GM23338 (cell line): ENCODE measurements at regions not wholly inside any gene's neighbourhood (a gene's known extent, or its start where the extent isn't known, plus 50 kb on each side); places are given as distances from the start of the nearest gene placed in this dataset.

Experiments used
- CREB1 ChIP-seq: fragments of 250-450 bp; sonication (Bioruptor Pico); IDR thresholded peaks from 2 replicates; pipeline ENCODE4 v1.5.0; 2020; ENCODE audit warnings: low read depth, mild to moderate bottlenecking, moderate library complexity
- CTCF ChIP-seq, 2 experiments: fragments of 200-600 bp in 1 of 2; sonication (generic) in 1 of 2; conservative IDR thresholded peaks; 2 replicates each; pipeline versions ENCODE4 v1.5.1 to v1.6.1; 2016 to 2017; ENCODE audit warnings: antibody characterized with exemption in 2 of 2, low read depth in 2 of 2, mild to moderate bottlenecking in 2 of 2, moderate library complexity in 1 of 2
- EZH2 ChIP-seq: fragments of 200-600 bp; sonication (generic); IDR thresholded peaks from one replicate; pipeline ENCODE4 v1.8.0; 2017; ENCODE audit warnings: antibody characterized with exemption, mild to moderate bottlenecking, low read depth; ENCODE audit not compliant: unreplicated experiment
- EZH2phosphoT487 ChIP-seq: fragments of 200-600 bp; sonication (generic); IDR thresholded peaks from one replicate; pipeline ENCODE4 v1.8.1; 2018; ENCODE audit warnings: antibody characterized with exemption; ENCODE audit not compliant: unreplicated experiment
- NANOG ChIP-seq: IDR thresholded peaks from 2 replicates; pipeline ENCODE4 v1.6.1; 2016; ENCODE audit warnings: antibody characterized with exemption, borderline replicate concordance
- POLR2AphosphoS5 ChIP-seq: IDR thresholded peaks from 2 replicates; pipeline ENCODE4 v1.6.1; 2016; ENCODE audit warnings: antibody characterized with exemption, low read depth
- STAT1 ChIP-seq: IDR thresholded peaks from one replicate; pipeline ENCODE4 v1.6.1; 2016; ENCODE audit warnings: antibody characterized with exemption; ENCODE audit not compliant: unreplicated experiment
- ZNF114 ChIP-seq: fragments of 250-450 bp; sonication (Bioruptor Pico); IDR thresholded peaks from 2 replicates; pipeline ENCODE4 v1.5.0; 2020; ENCODE audit warnings: mild to moderate bottlenecking, moderate library complexity
- ZNF331 ChIP-seq: fragments of 250-450 bp; sonication (Bioruptor Pico); IDR thresholded peaks from 2 replicates; pipeline ENCODE4 v1.5.0; 2020; ENCODE audit warnings: low read depth, mild to moderate bottlenecking, moderate library complexity
- TF ChIP-seq, protein P1 (sequence below): IDR thresholded peaks from one replicate; pipeline ENCODE4 v1.6.1; 2018; ENCODE audit warnings: antibody characterized with exemption; ENCODE audit not compliant: unreplicated experiment
- TF ChIP-seq, protein P2 (sequence below): IDR thresholded peaks from 2 replicates; pipeline ENCODE4 v1.6.1; 2016; ENCODE audit warnings: antibody characterized with exemption

GRCh38 chrX:20513185-20513584 lies 246.5 kb upstream of the RPS6KA3 start:
- TF ChIP-seq CTCF (conservative IDR thresholded peaks at IDR 0.05; ENCODE audit: low read depth in 2 of 2) (no peak), POLR2AphosphoS5 (no peak), EZH2 (no peak), ZNF114 (CRISPR knock-in tag) (no peak), EZH2phosphoT487 (no peak), STAT1 (no peak), ZNF331 (CRISPR knock-in tag) (no peak), CREB1 (CRISPR knock-in tag) (no peak), NANOG (no peak)
- TF ChIP-seq, protein P1, sequence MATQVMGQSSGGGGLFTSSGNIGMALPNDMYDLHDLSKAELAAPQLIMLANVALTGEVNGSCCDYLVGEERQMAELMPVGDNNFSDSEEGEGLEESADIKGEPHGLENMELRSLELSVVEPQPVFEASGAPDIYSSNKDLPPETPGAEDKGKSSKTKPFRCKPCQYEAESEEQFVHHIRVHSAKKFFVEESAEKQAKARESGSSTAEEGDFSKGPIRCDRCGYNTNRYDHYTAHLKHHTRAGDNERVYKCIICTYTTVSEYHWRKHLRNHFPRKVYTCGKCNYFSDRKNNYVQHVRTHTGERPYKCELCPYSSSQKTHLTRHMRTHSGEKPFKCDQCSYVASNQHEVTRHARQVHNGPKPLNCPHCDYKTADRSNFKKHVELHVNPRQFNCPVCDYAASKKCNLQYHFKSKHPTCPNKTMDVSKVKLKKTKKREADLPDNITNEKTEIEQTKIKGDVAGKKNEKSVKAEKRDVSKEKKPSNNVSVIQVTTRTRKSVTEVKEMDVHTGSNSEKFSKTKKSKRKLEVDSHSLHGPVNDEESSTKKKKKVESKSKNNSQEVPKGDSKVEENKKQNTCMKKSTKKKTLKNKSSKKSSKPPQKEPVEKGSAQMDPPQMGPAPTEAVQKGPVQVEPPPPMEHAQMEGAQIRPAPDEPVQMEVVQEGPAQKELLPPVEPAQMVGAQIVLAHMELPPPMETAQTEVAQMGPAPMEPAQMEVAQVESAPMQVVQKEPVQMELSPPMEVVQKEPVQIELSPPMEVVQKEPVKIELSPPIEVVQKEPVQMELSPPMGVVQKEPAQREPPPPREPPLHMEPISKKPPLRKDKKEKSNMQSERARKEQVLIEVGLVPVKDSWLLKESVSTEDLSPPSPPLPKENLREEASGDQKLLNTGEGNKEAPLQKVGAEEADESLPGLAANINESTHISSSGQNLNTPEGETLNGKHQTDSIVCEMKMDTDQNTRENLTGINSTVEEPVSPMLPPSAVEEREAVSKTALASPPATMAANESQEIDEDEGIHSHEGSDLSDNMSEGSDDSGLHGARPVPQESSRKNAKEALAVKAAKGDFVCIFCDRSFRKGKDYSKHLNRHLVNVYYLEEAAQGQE, result no peak
- TF ChIP-seq, protein P2, sequence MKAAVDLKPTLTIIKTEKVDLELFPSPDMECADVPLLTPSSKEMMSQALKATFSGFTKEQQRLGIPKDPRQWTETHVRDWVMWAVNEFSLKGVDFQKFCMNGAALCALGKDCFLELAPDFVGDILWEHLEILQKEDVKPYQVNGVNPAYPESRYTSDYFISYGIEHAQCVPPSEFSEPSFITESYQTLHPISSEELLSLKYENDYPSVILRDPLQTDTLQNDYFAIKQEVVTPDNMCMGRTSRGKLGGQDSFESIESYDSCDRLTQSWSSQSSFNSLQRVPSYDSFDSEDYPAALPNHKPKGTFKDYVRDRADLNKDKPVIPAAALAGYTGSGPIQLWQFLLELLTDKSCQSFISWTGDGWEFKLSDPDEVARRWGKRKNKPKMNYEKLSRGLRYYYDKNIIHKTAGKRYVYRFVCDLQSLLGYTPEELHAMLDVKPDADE, result no peak
